Keratinocyte (primary cell): ENCODE measurements at regions not wholly inside any gene's neighbourhood (a gene's known extent, or its start where the extent isn't known, plus 50 kb on each side); places are given as distances from the start of the nearest gene placed in this dataset.
A peak's percentile ranks its signal among the peaks of the same experiment; 100 is the strongest.

ENCODE experiments used
- DNase-seq: peaks from one replicate; pipeline ENCODE4 v3.0.0-alpha.2; 2011; ENCODE audit warnings: low read depth, missing footprints, low spot score
- FAIRE-seq: peaks from 2 replicates; lab custom pipeline; 2011; peaks lifted over from hg19 to GRCh38; lab: Jason Lieb, UNC
- H2AFZ ChIP-seq: 2 replicates; pipeline ENCODE4 v1.6.0; 2012; ENCODE audit warnings: low read length, control low read depth, inconsistent platforms; ENCODE audit not compliant: control insufficient read depth
- H3K27ac ChIP-seq: 2 replicates; pipeline ENCODE4 v1.5.1; 2011; ENCODE audit warnings: low read length; ENCODE audit not compliant: control insufficient read depth, insufficient read depth
- H3K27me3 ChIP-seq: 3 replicates; pipeline ENCODE4 v1.6.0; 2011; ENCODE audit warnings: low read length; ENCODE audit not compliant: control insufficient read depth, insufficient read depth; ENCODE audit errors: extremely low read depth
- H3K36me3 ChIP-seq, 2 experiments: 2 replicates in 1 of 2; 3 replicates in 1 of 2; pipeline ENCODE4 v1.5.1; 2011; ENCODE audit warnings: low read length in 2 of 2, mild to moderate bottlenecking in 1 of 2; ENCODE audit not compliant: control insufficient read depth in 2 of 2, insufficient read depth in 2 of 2; ENCODE audit errors: extremely low read depth in 1 of 2
- H3K4me1 ChIP-seq: 3 replicates; pipeline ENCODE4 v1.5.1; 2011; ENCODE audit warnings: low read length; ENCODE audit not compliant: control insufficient read depth, insufficient read depth; ENCODE audit errors: extremely low read depth
- H3K4me2 ChIP-seq: 3 replicates; pipeline ENCODE4 v1.6.0; 2011; ENCODE audit warnings: low read depth, low read length; ENCODE audit not compliant: control insufficient read depth, insufficient read depth; ENCODE audit errors: extremely low read depth
- H3K4me3 ChIP-seq, 3 experiments: fragments of 200-600 bp in 1 of 3; sonication (generic) in 1 of 3; 2 replicates in 2 of 3; 3 replicates in 1 of 3; pipeline ENCODE4 v1.5.1; 2011 to 2016; ENCODE audit warnings: low read length in 3 of 3, mild to moderate bottlenecking in 3 of 3, control low read depth in 2 of 3, inconsistent platforms in 1 of 3, low read depth in 1 of 3, mixed read lengths in 1 of 3, mixed run types in 1 of 3, moderate library complexity in 1 of 3; ENCODE audit not compliant: control insufficient read depth in 2 of 3, insufficient read depth in 2 of 3; ENCODE audit errors: extremely low read depth in 1 of 3
- H3K79me2 ChIP-seq: 2 replicates; pipeline ENCODE4 v1.6.0; 2012; ENCODE audit warnings: low read length; ENCODE audit not compliant: control insufficient read depth, insufficient read depth
- H3K9ac ChIP-seq: 3 replicates; pipeline ENCODE4 v1.6.0; 2011; ENCODE audit warnings: low read length; ENCODE audit not compliant: control insufficient read depth, insufficient read depth; ENCODE audit errors: extremely low read depth
- H3K9me1 ChIP-seq: 3 replicates; pipeline ENCODE4 v1.6.0; 2011; ENCODE audit warnings: low read length; ENCODE audit not compliant: control insufficient read depth, insufficient read depth; ENCODE audit errors: extremely low read depth
- H3K9me3 ChIP-seq: 2 replicates; pipeline ENCODE4 v1.5.1; 2012; ENCODE audit warnings: low read depth, low read length; ENCODE audit not compliant: control insufficient read depth
- H4K20me1 ChIP-seq: 3 replicates; pipeline ENCODE4 v1.6.0; 2011; ENCODE audit warnings: low read length; ENCODE audit not compliant: control insufficient read depth, insufficient read depth; ENCODE audit errors: extremely low read depth
- CTCF ChIP-seq, 3 experiments: IDR thresholded peaks in 1 of 3; conservative IDR thresholded peaks in 1 of 3; optimal IDR thresholded peaks in 1 of 3; 2 replicates in 2 of 3; 3 replicates in 1 of 3; pipeline versions ENCODE3 to v1.5.1; 2011; ENCODE audit warnings: low read length in 3 of 3, mild to moderate bottlenecking in 3 of 3, moderate library complexity in 2 of 3, control low read depth in 1 of 3, inconsistent platforms in 1 of 3; ENCODE audit not compliant: insufficient read depth in 2 of 3; ENCODE audit errors: extremely low read depth in 1 of 3
- EZH2 ChIP-seq: IDR thresholded peaks from one replicate; pipeline ENCODE4 v1.6.1; 2012; ENCODE audit warnings: inconsistent platforms, mild to moderate bottlenecking, low read length, moderate library complexity
- dilution Hi-C: fragments of 300-500 bp; cut with MboI; formaldehyde crosslinking; loops from one replicate; pipeline ENCODE4 v1.7.0; 2020; ENCODE audit warnings: low sequenced_read_pairs; ENCODE audit not compliant: extremely low pct_ligation_motif_present

DNA sequence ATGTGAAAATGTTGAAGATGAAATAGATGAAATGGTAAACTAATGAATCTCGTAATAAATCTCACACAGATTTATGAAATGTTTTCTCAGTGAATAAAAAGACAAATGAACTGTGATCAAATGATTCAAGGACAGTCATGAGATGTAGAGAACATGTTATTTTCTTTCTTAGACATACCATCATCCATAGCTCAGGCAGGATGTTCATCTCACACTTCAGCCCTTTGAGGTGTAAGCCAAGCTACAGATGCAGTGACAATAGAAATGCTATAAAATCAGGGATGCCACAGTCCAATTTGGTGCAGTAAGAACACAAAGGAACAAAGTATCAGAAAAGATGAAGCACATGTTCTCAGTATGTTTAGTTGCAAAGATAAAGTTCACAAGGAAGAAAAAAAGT lies 242.7 kb upstream of the KRR1 start:
- Histone ChIP-seq H3K9me1 (no peaks in the 10 kb centered on the region), H3K4me1 (no peaks in the 10 kb centered on the region), H3K4me3 (no peak overlapping the region), H3K27ac (no peak overlapping the region), H3K4me2 (no peak overlapping the region), H2AFZ (no peak overlapping the region), H3K27me3 (no peaks in the 10 kb centered on the region), H3K9ac (no peak overlapping the region), H3K36me3 (no peaks in the 10 kb centered on the region), H3K9me3 (no peaks in the 10 kb centered on the region), H3K79me2 (no peaks in the 10 kb centered on the region), H4K20me1 (no peaks in the 10 kb centered on the region)
- FAIRE-seq, result peak; percentile 65
- TF ChIP-seq EZH2, result no peak
- no peak for TF ChIP-seq CTCF (optimal IDR thresholded peaks at IDR 0.05 in 1 of 3, IDR thresholded peaks at IDR 0.05 in 1 of 3, conservative IDR thresholded peaks at IDR 0.05 in 1 of 3; ENCODE audit: extremely low read depth in 1 of 3, insufficient read depth in 2 of 3, low read length in 3 of 3)
- DNase-seq, result no peak
- dilution Hi-C loops, result no loop called here

GRCh38 chr12:75751769-75752471 lies 240.5 kb upstream of the KRR1 start:
- no peaks in the 10 kb centered on the region for H3K36me3 ChIP-seq
- H4K20me1 ChIP-seq, result no peaks in the 10 kb centered on the region
- no peak overlapping the region for H3K4me2 ChIP-seq
- H3K27me3 ChIP-seq, result no peaks in the 10 kb centered on the region
- no peaks in the 10 kb centered on the region for H3K9me3 ChIP-seq
- peaks cover 8% of the 10 kb centered on the region for H3K4me1 ChIP-seq
- no peak overlapping the region for H3K9ac ChIP-seq
- TF ChIP-seq EZH2 (no peak), CTCF (optimal IDR thresholded peaks at IDR 0.05 in 1 of 3, IDR thresholded peaks at IDR 0.05 in 1 of 3, conservative IDR thresholded peaks at IDR 0.05 in 1 of 3; ENCODE audit: extremely low read depth in 1 of 3, insufficient read depth in 2 of 3, low read length in 3 of 3) (no peak)
- DNase-seq (no peak), FAIRE-seq (no peak)
- no peak overlapping the region for H3K27ac ChIP-seq
- no peaks in the 10 kb centered on the region for H3K9me1 ChIP-seq
- H3K79me2 ChIP-seq, result no peaks in the 10 kb centered on the region
- H3K4me3 ChIP-seq, result no peak overlapping the region
- H2AFZ ChIP-seq, result no peak overlapping the region
- dilution Hi-C loops, result no loop called here
